Activated CD4-positive, alpha-beta T cell treated with anti-CD3 and anti-CD28 coated beads, Interleukin-2, amount 10 ng/mL, durations not matched to agents 24 days and 14 days (primary cell): ENCODE measurements at regions not wholly inside any gene's neighbourhood (a gene's known extent, or its start where the extent isn't known, plus 50 kb on each side); places are given as distances from the start of the nearest gene placed in this dataset.
"Not testable (repeated sequence)": the region's sequence is repeated elsewhere in the genome, so short reads cannot be mapped to it uniquely, and the experiment has no call there.

ENCODE experiments used
- DNase-seq: peaks from one replicate; pipeline ENCODE4 v3.0.0; 2022
- H3K27ac Mint-ChIP-seq: one replicate; pipeline ENCODE4 v1.8.0; 2022; ENCODE audit warnings: mild to moderate bottlenecking, mixed read lengths
- H3K27me3 Mint-ChIP-seq: one replicate; pipeline ENCODE4 v1.8.0; 2022; ENCODE audit warnings: mixed read lengths
- H3K36me3 Mint-ChIP-seq: one replicate; pipeline ENCODE4 v1.8.0; 2022; ENCODE audit warnings: low read depth, mild to moderate bottlenecking, mixed read lengths
- H3K4me1 Mint-ChIP-seq: one replicate; pipeline ENCODE4 v1.8.0; 2021; ENCODE audit warnings: mixed read lengths
- H3K4me3 Mint-ChIP-seq: one replicate; pipeline ENCODE4 v1.8.0; 2022; ENCODE audit warnings: mild to moderate bottlenecking, moderate library complexity, mixed read lengths
- H3K9me3 Mint-ChIP-seq: one replicate; pipeline ENCODE4 v1.8.0; 2021; ENCODE audit warnings: mixed read lengths
- intact Hi-C: fragments of 100-400 bp; cut with micrococcal nuclease; formaldehyde crosslinking; loops from one replicate; pipeline ENCODE4 v1.15.1; 2023

DNA sequence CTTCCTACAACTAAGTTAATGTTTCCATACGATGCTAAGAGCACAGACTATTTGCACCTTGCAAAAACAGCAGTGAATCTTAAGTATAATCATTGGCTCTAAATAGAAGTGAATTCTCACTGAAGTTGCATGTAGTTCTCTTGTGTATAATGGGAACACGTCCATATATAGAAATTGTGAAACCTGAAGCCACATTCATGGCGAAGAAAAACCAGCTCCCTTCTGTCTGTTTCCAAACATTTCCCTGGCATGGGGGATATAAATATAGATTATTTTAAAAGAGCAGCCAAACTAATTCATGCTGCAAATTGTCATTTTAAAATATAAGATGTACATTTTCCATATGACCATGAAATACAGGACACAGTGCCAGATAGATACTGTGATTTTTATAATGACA is 71.1 kb downstream of the TRAM1L1 start:
- no peak overlapping the region for H3K27ac Mint-ChIP-seq
- H3K4me3 Mint-ChIP-seq, result no peak overlapping the region
- H3K9me3 Mint-ChIP-seq, result no peaks in the 10 kb centered on the region
- intact Hi-C loops, result no loop called here
- H3K27me3 Mint-ChIP-seq, result no peaks in the 10 kb centered on the region
- no peaks in the 10 kb centered on the region for H3K36me3 Mint-ChIP-seq
- H3K4me1 Mint-ChIP-seq, result no peaks in the 10 kb centered on the region
- no peak for DNase-seq

DNA sequence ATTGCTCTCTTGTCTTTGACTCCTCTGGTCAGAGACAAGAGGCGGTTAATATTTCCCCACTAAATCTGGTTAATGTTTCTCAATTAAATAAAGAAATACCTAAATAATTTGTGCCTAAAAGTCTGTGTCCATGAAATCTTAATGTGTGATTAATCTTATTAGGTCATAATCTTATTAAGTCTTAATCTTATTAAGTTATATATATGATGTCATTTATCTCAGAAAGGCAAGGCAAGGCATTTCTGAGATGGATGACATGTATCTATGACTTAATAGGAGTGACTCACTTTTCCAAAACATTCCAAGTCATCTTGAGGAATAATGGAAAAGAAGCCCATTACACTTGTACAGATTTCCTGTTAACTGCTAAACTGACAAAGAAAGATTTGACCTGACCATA is 74.7 kb downstream of the TRAM1L1 start:
- H3K4me1 Mint-ChIP-seq, result no peaks in the 10 kb centered on the region
- no peaks in the 10 kb centered on the region for H3K9me3 Mint-ChIP-seq
- DNase-seq, result no peak
- H3K27me3 Mint-ChIP-seq, result no peaks in the 10 kb centered on the region
- H3K36me3 Mint-ChIP-seq, result no peaks in the 10 kb centered on the region
- H3K27ac Mint-ChIP-seq, result no peak overlapping the region
- intact Hi-C loops, result no loop called here
- no peak overlapping the region for H3K4me3 Mint-ChIP-seq

DNA sequence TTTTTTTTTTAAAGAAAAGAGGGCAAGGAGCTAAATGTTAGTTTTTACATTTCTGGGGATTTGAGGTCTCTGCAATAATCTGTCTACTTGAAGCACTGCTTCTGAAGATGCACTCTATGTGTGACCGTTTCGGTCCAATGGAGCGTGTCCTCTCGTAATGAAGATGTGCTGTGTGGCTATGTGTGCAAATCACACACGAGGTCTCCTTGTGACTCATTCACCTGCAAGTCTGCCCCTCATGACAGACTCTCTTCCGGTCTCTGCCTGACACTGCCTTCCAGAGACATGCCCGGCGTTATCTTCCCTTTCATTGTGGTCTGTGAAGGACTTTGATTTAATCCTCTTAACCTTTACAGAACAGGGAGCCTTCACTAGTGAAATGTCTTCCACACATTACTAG is 84.3 kb downstream of the TRAM1L1 start:
- H3K4me3 Mint-ChIP-seq, result no peak overlapping the region
- H3K36me3 Mint-ChIP-seq, result no peaks in the 10 kb centered on the region
- no peaks in the 10 kb centered on the region for H3K4me1 Mint-ChIP-seq
- no peak overlapping the region for H3K27ac Mint-ChIP-seq
- no peak for DNase-seq
- no peaks in the 10 kb centered on the region for H3K9me3 Mint-ChIP-seq
- intact Hi-C loops, result no loop called here
- no peaks in the 10 kb centered on the region for H3K27me3 Mint-ChIP-seq

GRCh38 chr4:116982656-116983055 is 102.7 kb downstream of the TRAM1L1 start:
- Mint-ChIP-seq H3K9me3 (no peaks in the 10 kb centered on the region), H3K27me3 (no peaks in the 10 kb centered on the region), H3K27ac (no peak overlapping the region), H3K4me3 (no peak overlapping the region), H3K4me1 (no peaks in the 10 kb centered on the region), H3K36me3 (no peaks in the 10 kb centered on the region)
- no peak for DNase-seq
- intact Hi-C loops, result no loop called here

- H3K4me3 Mint-ChIP-seq, H3K9me3 Mint-ChIP-seq, H3K4me1 Mint-ChIP-seq, intact Hi-C loops, H3K27ac Mint-ChIP-seq, H3K27me3 Mint-ChIP-seq, H3K36me3 Mint-ChIP-seq, DNase-seq: not testable (repeated sequence)
These were observed 104.9 kb downstream of the TRAM1L1 start for GRCh38 chr4:116980436-116980835.

DNA sequence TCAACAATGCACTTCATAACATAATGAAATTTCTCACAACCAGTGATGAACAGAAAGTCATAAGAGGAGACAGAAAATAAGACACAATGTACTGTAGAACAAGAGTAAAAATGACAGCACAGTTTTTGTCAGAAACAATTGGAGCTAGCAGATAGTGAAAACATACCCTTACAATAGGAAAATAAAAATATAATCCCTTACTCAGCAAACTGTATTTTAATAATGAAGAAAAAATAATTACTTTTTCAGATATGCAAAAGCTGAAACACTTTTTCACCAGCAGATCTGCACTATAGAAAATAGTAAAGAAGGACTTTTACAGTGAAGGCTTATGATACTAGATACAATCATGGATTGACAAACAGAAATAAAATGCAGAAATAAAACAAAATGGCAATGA is 126.3 kb downstream of the TRAM1L1 start:
- Mint-ChIP-seq H3K9me3 (no peaks in the 10 kb centered on the region), H3K4me1 (no peaks in the 10 kb centered on the region), H3K27ac (no peak overlapping the region), H3K4me3 (no peak overlapping the region), H3K36me3 (no peaks in the 10 kb centered on the region), H3K27me3 (no peaks in the 10 kb centered on the region)
- intact Hi-C loops, result no loop called here
- DNase-seq, result no peak

- Mint-ChIP-seq H3K27me3 (no peaks in the 10 kb centered on the region), H3K36me3 (no peaks in the 10 kb centered on the region), H3K9me3 (no peaks in the 10 kb centered on the region), H3K4me3 (no peak overlapping the region), H3K27ac (no peak overlapping the region), H3K4me1 (no peaks in the 10 kb centered on the region)
- intact Hi-C loops, result no loop called here
- DNase-seq, result no peak
These were observed 131.4 kb downstream of the TRAM1L1 start for GRCh38 chr4:116953947-116954346.

DNA sequence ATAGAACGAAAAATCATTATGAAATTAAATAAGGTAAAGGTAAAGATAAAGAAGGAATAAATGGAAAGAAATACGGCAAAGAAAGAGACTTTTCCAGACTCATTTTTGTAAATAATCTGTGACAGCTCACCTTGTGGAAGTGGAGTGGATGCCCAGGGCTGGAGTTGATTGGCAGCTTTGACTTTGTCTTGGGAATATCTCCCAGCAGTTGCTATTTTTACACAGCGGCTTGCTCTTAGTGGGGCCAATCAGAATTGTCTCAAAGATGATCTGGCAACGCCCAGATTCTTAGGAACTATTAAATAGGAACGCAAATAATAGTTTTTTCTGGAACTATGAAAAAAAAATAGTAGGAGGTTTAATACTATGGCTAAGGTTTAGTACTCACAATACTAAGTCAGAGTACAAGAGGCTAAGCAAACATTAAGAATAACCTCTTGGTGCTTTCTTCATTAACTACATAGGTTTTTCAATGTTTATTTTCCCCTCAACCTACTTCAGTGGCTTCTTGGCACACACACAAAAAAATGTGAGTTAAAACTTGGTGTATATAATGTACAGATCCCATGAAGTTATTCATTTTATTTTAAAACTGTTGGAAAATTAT is 132.7 kb downstream of the TRAM1L1 start:
- H3K4me3 Mint-ChIP-seq, result no peak overlapping the region
- intact Hi-C loops, result no loop called here

GRCh38 chr4:116949856-116950255 is 135.5 kb downstream of the TRAM1L1 start:
- no peak overlapping the region for H3K27ac Mint-ChIP-seq
- no peaks in the 10 kb centered on the region for H3K36me3 Mint-ChIP-seq
- H3K4me1 Mint-ChIP-seq, result no peaks in the 10 kb centered on the region
- no peak overlapping the region for H3K4me3 Mint-ChIP-seq
- H3K9me3 Mint-ChIP-seq, result no peaks in the 10 kb centered on the region
- intact Hi-C loops, result no loop called here
- DNase-seq, result no peak
- no peaks in the 10 kb centered on the region for H3K27me3 Mint-ChIP-seq

More for the DNA sequence above, 132.7 kb downstream of the TRAM1L1 start:
- no peak overlapping the region for H3K27ac Mint-ChIP-seq
- H3K27me3 Mint-ChIP-seq, result no peaks in the 10 kb centered on the region
- no peak for DNase-seq
- no peaks in the 10 kb centered on the region for H3K36me3 Mint-ChIP-seq
- no peaks in the 10 kb centered on the region for H3K9me3 Mint-ChIP-seq
- H3K4me1 Mint-ChIP-seq, result no peaks in the 10 kb centered on the region

GRCh38 chr4:116942315-116942714 is 143.1 kb downstream of the TRAM1L1 start:
- Mint-ChIP-seq H3K4me3 (no peak overlapping the region), H3K9me3 (no peaks in the 10 kb centered on the region), H3K27ac (no peak overlapping the region), H3K27me3 (no peaks in the 10 kb centered on the region), H3K36me3 (no peaks in the 10 kb centered on the region), H3K4me1 (no peaks in the 10 kb centered on the region)
- no peak for DNase-seq
- intact Hi-C loops, result no loop called here

GRCh38 chr4:116930329-116930728 is 155.0 kb downstream of the TRAM1L1 start:
- Mint-ChIP-seq H3K36me3 (no peaks in the 10 kb centered on the region), H3K9me3 (no peaks in the 10 kb centered on the region), H3K4me3 (no peak overlapping the region), H3K27me3 (peaks cover 2% of the 10 kb centered on the region), H3K27ac (no peak overlapping the region), H3K4me1 (no peaks in the 10 kb centered on the region)
- intact Hi-C loops, result no loop called here
- no peak for DNase-seq

GRCh38 chr4:116926631-116927295 is 158.6 kb downstream of the TRAM1L1 start:
- no peak overlapping the region for H3K27ac Mint-ChIP-seq
- intact Hi-C loops, result no loop called here
- no peaks in the 10 kb centered on the region for H3K4me1 Mint-ChIP-seq
- no peaks in the 10 kb centered on the region for H3K36me3 Mint-ChIP-seq
- DNase-seq, result no peak
- peaks cover 5% of the 10 kb centered on the region for H3K27me3 Mint-ChIP-seq
- H3K4me3 Mint-ChIP-seq, result no peak overlapping the region
- no peaks in the 10 kb centered on the region for H3K9me3 Mint-ChIP-seq

- H3K27ac Mint-ChIP-seq, result no peak overlapping the region
- no peak overlapping the region for H3K4me3 Mint-ChIP-seq
- no peak for DNase-seq
- H3K4me1 Mint-ChIP-seq, result no peaks in the 10 kb centered on the region
- H3K27me3 Mint-ChIP-seq, result peaks cover 5% of the 10 kb centered on the region
- H3K9me3 Mint-ChIP-seq, result no peaks in the 10 kb centered on the region
- intact Hi-C loops, result no loop called here
- H3K36me3 Mint-ChIP-seq, result no peaks in the 10 kb centered on the region
These were observed 159.4 kb downstream of the TRAM1L1 start for GRCh38 chr4:116925900-116926457.

DNA sequence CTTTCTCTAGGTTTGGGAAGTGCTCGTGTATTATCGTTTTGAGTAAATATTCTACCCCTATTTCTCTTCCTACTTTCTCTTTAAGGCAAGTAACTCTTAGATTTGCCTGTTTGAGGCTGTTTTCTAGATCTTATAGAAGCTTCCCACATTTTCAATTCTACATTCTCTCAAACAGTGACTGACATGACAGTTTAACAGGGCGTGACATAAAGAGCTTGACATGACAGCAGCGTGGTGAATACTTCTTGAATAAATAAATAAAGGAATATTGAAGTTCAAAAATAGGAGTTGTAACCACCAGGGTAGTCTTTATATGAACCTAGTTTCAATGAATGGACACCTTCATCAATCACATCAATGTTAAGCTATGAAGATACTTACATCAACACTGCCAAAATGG is 162.0 kb downstream of the TRAM1L1 start:
- Mint-ChIP-seq H3K27ac (no peak overlapping the region), H3K9me3 (no peaks in the 10 kb centered on the region), H3K36me3 (no peaks in the 10 kb centered on the region), H3K27me3 (peaks cover 5% of the 10 kb centered on the region), H3K4me3 (no peak overlapping the region), H3K4me1 (no peaks in the 10 kb centered on the region)
- no peak for DNase-seq
- intact Hi-C loops, result no loop called here

DNA sequence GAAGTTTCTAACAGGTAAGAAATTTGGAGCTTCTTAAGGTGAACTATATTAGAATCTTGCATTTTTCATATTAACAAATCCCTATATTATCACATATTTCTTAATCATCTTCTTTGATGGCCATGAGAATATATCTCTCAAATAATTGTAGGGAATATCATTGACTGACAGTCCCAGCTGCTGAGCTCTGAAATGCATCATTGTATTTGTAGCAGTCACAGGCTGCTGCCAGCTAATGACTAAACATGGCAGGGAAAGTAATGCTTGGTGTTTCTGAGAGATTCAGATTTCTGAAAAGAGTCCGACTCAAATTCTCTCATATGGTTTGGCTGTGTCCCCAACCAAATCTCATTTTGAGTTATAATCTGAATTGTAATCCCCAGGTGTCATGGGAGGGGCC is 171.9 kb downstream of the TRAM1L1 start:
- Mint-ChIP-seq H3K27me3 (no peaks in the 10 kb centered on the region), H3K4me3 (no peak overlapping the region), H3K36me3 (no peaks in the 10 kb centered on the region), H3K27ac (no peak overlapping the region), H3K9me3 (no peaks in the 10 kb centered on the region), H3K4me1 (no peaks in the 10 kb centered on the region)
- intact Hi-C loops, result no loop called here
- DNase-seq, result no peak
